OCI-LY7 (cell line): ENCODE measurements at regions not wholly inside any gene's neighbourhood (a gene's known extent, or its start where the extent isn't known, plus 50 kb on each side); places are given as distances from the start of the nearest gene placed in this dataset.

ENCODE experiments used
- EZH2phosphoT487 ChIP-seq: fragments of 200-600 bp; sonication (generic); IDR thresholded peaks from 2 replicates; pipeline ENCODE4 v1.6.1; 2018; ENCODE audit warnings: low read depth, borderline replicate concordance, mild to moderate bottlenecking, mixed run types, antibody characterized with exemption, low read length, moderate library complexity, mixed read lengths
- TF ChIP-seq, protein P1 (sequence below): fragments of 200-600 bp; sonication (generic); conservative IDR thresholded peaks from 2 replicates; pipeline ENCODE4 v1.5.1; 2014; ENCODE audit warnings: mild to moderate bottlenecking, antibody characterized with exemption, low read length, moderate library complexity, mixed read lengths

DNA sequence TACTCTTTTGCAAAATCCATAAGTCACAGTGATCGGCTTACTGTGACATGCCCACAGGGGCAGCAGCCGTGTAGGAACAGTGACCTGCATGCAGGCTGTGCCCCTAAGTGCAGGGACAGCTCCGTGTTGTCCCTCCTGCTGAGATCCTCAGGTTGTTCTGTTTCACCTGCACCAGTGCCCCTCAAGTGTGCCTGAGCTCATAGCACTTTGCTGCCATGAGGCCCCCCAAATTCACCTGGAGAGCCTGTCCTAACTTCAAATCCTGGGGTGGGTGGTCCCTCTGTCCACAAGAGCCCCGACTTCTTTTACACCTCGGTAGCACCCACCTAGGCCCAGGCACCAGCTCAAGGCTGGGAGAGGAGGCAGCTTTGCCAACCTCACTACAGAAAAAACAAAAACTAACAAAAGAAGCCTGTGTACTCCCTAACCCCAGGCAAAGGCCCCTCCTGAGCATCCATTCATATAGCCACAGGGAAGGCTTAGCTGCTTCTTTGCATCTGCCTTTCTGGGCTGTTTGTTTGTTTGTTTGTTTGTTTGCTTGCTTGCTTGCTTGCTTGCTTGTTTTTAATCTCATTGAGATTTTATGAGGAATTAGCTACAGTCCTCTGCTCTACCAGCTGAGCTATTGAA lies 214.5 kb downstream of the AUH start:
- TF ChIP-seq, protein P1, sequence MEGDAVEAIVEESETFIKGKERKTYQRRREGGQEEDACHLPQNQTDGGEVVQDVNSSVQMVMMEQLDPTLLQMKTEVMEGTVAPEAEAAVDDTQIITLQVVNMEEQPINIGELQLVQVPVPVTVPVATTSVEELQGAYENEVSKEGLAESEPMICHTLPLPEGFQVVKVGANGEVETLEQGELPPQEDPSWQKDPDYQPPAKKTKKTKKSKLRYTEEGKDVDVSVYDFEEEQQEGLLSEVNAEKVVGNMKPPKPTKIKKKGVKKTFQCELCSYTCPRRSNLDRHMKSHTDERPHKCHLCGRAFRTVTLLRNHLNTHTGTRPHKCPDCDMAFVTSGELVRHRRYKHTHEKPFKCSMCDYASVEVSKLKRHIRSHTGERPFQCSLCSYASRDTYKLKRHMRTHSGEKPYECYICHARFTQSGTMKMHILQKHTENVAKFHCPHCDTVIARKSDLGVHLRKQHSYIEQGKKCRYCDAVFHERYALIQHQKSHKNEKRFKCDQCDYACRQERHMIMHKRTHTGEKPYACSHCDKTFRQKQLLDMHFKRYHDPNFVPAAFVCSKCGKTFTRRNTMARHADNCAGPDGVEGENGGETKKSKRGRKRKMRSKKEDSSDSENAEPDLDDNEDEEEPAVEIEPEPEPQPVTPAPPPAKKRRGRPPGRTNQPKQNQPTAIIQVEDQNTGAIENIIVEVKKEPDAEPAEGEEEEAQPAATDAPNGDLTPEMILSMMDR: no peak
- no peak for TF ChIP-seq EZH2phosphoT487
